H9 (cell line): ENCODE measurements at regions not wholly inside any gene's neighbourhood (a gene's known extent, or its start where the extent isn't known, plus 50 kb on each side); places are given as distances from the start of the nearest gene placed in this dataset.

Source experiments
- DNase-seq: peaks from one replicate; pipeline ENCODE4 v3.0.0-alpha.2; 2017
- H2AFZ ChIP-seq: one replicate; pipeline ENCODE4 v1.6.1; 2013; ENCODE audit warnings: mild to moderate bottlenecking, low read length, control low read depth, moderate library complexity
- H2AK5ac ChIP-seq: 2 replicates; pipeline ENCODE4 v1.6.1; 2013; ENCODE audit warnings: low read length, control low read depth, mixed read lengths; ENCODE audit not compliant: insufficient read length
- H2BK120ac ChIP-seq: one replicate; pipeline ENCODE4 v1.6.1; 2013; ENCODE audit warnings: low read depth, mild to moderate bottlenecking, low read length, control low read depth, inconsistent platforms; ENCODE audit not compliant: poor library complexity, severe bottlenecking
- H2BK12ac ChIP-seq: 2 replicates; pipeline ENCODE4 v1.6.1; 2013; ENCODE audit warnings: low read length, control low read depth, mixed read lengths, low read depth; ENCODE audit not compliant: insufficient read length
- H2BK15ac ChIP-seq: 2 replicates; pipeline ENCODE4 v1.6.1; 2013; ENCODE audit warnings: low read depth, low read length, control low read depth
- H2BK20ac ChIP-seq: one replicate; pipeline ENCODE4 v1.6.1; 2013; ENCODE audit warnings: low read depth, mild to moderate bottlenecking, low read length, control low read depth, inconsistent platforms; ENCODE audit not compliant: poor library complexity, severe bottlenecking
- H2BK5ac ChIP-seq: 2 replicates; pipeline ENCODE4 v1.6.1; 2013; ENCODE audit warnings: low read length, control low read depth, mixed read lengths; ENCODE audit not compliant: insufficient read length
- H3K14ac ChIP-seq: 2 replicates; pipeline ENCODE4 v1.6.1; 2013; ENCODE audit warnings: low read length, control low read depth; ENCODE audit not compliant: insufficient read depth
- H3K18ac ChIP-seq: 2 replicates; pipeline ENCODE4 v1.6.1; 2013; ENCODE audit warnings: low read depth, mild to moderate bottlenecking, mixed read lengths, low read length, control low read depth; ENCODE audit not compliant: insufficient read length
- H3K23ac ChIP-seq: 2 replicates; pipeline ENCODE4 v1.6.1; 2013; ENCODE audit warnings: low read length, control low read depth, mixed read lengths, low read depth; ENCODE audit not compliant: insufficient read length
- H3K23me2 ChIP-seq: 2 replicates; pipeline ENCODE4 v1.6.1; 2013; ENCODE audit warnings: low read depth, mild to moderate bottlenecking, mixed read lengths, low read length, control low read depth; ENCODE audit not compliant: insufficient read length, poor library complexity, severe bottlenecking
- H3K27ac ChIP-seq: 2 replicates; pipeline ENCODE4 v1.5.1; 2013; ENCODE audit warnings: low read length, control low read depth, mixed read lengths, low read depth; ENCODE audit not compliant: insufficient read length
- H3K27me3 ChIP-seq: 2 replicates; pipeline ENCODE4 v1.6.1; 2013; ENCODE audit warnings: low read length, control low read depth, inconsistent platforms; ENCODE audit not compliant: insufficient read depth
- H3K4ac ChIP-seq: 2 replicates; pipeline ENCODE4 v1.6.1; 2013; ENCODE audit warnings: low read depth, mild to moderate bottlenecking, control low read depth, inconsistent platforms, low read length, moderate library complexity
- H3K4me1 ChIP-seq: 2 replicates; pipeline ENCODE4 v1.6.1; 2013; ENCODE audit warnings: low read length, control low read depth, inconsistent platforms; ENCODE audit not compliant: insufficient read depth
- H3K4me2 ChIP-seq: 2 replicates; pipeline ENCODE4 v1.6.1; 2013; ENCODE audit warnings: low read length, control low read depth, mixed read lengths; ENCODE audit not compliant: insufficient read length, insufficient read depth
- H3K56ac ChIP-seq: 2 replicates; pipeline ENCODE4 v1.6.1; 2013; ENCODE audit warnings: low read depth, mild to moderate bottlenecking, mixed read lengths, low read length, control low read depth; ENCODE audit not compliant: insufficient read length
- H3K79me1 ChIP-seq: 2 replicates; pipeline ENCODE4 v1.6.1; 2013; ENCODE audit warnings: low read depth, mild to moderate bottlenecking, moderate library complexity, low read length, control low read depth, inconsistent platforms; ENCODE audit not compliant: insufficient read depth, poor library complexity, severe bottlenecking
- H3K79me2 ChIP-seq: 2 replicates; pipeline ENCODE4 v1.6.1; 2013; ENCODE audit warnings: low read length, control low read depth, inconsistent platforms; ENCODE audit not compliant: insufficient read depth
- H3K9ac ChIP-seq: 2 replicates; pipeline ENCODE4 v1.6.1; 2013; ENCODE audit warnings: low read length, control low read depth, mixed read lengths; ENCODE audit not compliant: insufficient read length; ENCODE audit errors: extremely low read depth
- H3K9me3 ChIP-seq: one replicate; pipeline ENCODE4 v1.6.1; 2013; ENCODE audit warnings: low read depth, low read length, inconsistent platforms; ENCODE audit not compliant: control insufficient read depth
- H3T11ph ChIP-seq: one replicate; pipeline ENCODE4 v1.6.1; 2013; ENCODE audit warnings: mild to moderate bottlenecking, low read length, control low read depth, inconsistent platforms
- H4K20me1 ChIP-seq: one replicate; pipeline ENCODE4 v1.6.1; 2013; ENCODE audit not compliant: control insufficient read depth, insufficient read length, insufficient read depth
- H4K5ac ChIP-seq: 2 replicates; pipeline ENCODE4 v1.6.1; 2013; ENCODE audit warnings: low read depth, mild to moderate bottlenecking, mixed read lengths, low read length, control low read depth; ENCODE audit not compliant: insufficient read length
- H4K8ac ChIP-seq: replicated peaks from 2 replicates; pipeline ENCODE4 v1.6.1; 2013; ENCODE audit warnings: low read length, control low read depth, mixed read lengths, low read depth; ENCODE audit not compliant: insufficient read length
- H4K91ac ChIP-seq: 2 replicates; pipeline ENCODE4 v1.6.1; 2013; ENCODE audit warnings: low read depth, mild to moderate bottlenecking, moderate library complexity, mixed read lengths, low read length, control low read depth; ENCODE audit not compliant: insufficient read length
- H3K27ac Mint-ChIP-seq, 3 experiments: 2 replicates in 2 of 3; 3 replicates in 1 of 3; pipeline ENCODE4 v1.8.0; 2020 to 2021; ENCODE audit warnings: mixed read lengths in 3 of 3, mild to moderate bottlenecking in 1 of 3, moderate library complexity in 1 of 3
- H3K27me3 Mint-ChIP-seq: 2 replicates; pipeline ENCODE4 v1.8.0; 2021; ENCODE audit warnings: low read depth, mild to moderate bottlenecking, moderate library complexity, mixed read lengths
- H3K36me3 Mint-ChIP-seq, 3 experiments: 2 replicates in 2 of 3; 3 replicates in 1 of 3; pipeline ENCODE4 v1.8.0; 2020 to 2021; ENCODE audit warnings: low read depth in 3 of 3, mixed read lengths in 3 of 3; ENCODE audit not compliant: insufficient read depth in 1 of 3
- H3K4me1 Mint-ChIP-seq, 2 experiments: 2 replicates each; pipeline ENCODE4 v1.8.0; 2020; ENCODE audit warnings: mixed read lengths in 2 of 2
- H3K4me3 Mint-ChIP-seq, 2 experiments: 2 replicates in 1 of 2; 3 replicates in 1 of 2; pipeline ENCODE4 v1.8.0; 2020 to 2021; ENCODE audit warnings: mild to moderate bottlenecking in 2 of 2, mixed read lengths in 2 of 2, moderate library complexity in 1 of 2
- H3K9me3 Mint-ChIP-seq, 2 experiments: 2 replicates in 1 of 2; 3 replicates in 1 of 2; pipeline ENCODE4 v1.8.0; 2020; ENCODE audit warnings: mild to moderate bottlenecking in 2 of 2, mixed read lengths in 2 of 2, moderate library complexity in 1 of 2
- CTCF ChIP-seq: fragments of 200-600 bp; sonication (generic); conservative IDR thresholded peaks from 3 replicates; pipeline ENCODE4 v1.8.0; 2021; ENCODE audit warnings: antibody characterized with exemption, mild to moderate bottlenecking
- WGBS: extraction: QIAGEN DNeasy Blood & Tissue Kit; methylation state at CpG from one replicate; pipeline ENCODE4 v1.1.7; 2013; ENCODE audit warnings: missing lambda C conversion rate, low lambda C conversion rate, mixed read lengths; ENCODE audit not compliant: insufficient read length; ENCODE audit errors: extremely low coverage; 5-methylcytosine and 5-hydroxymethylcytosine counted together

- Histone ChIP-seq H2BK20ac (no peak overlapping the region), H3K23me2 (no peaks in the 10 kb centered on the region), H3K4ac (no peak overlapping the region), H3K23ac (no peak overlapping the region), H3K14ac (no peak overlapping the region), H3T11ph (no peak overlapping the region), H2AK5ac (no peak overlapping the region), H2BK12ac (no peak overlapping the region), H3K79me1 (no peaks in the 10 kb centered on the region), H3K27me3 (no peaks in the 10 kb centered on the region), H4K91ac (no peak overlapping the region), H4K20me1 (no peaks in the 10 kb centered on the region), H4K5ac (no peak overlapping the region), H3K27ac (no peak overlapping the region), H2AFZ (no peak overlapping the region), H2BK15ac (no peak overlapping the region), H3K4me1 (no peaks in the 10 kb centered on the region), H3K79me2 (no peaks in the 10 kb centered on the region), H2BK120ac (no peak overlapping the region), H2BK5ac (no peak overlapping the region), H3K4me2 (no peak overlapping the region), H3K56ac (no peak overlapping the region), H3K9ac (no peak overlapping the region), H4K8ac (no peak overlapping the region), H3K18ac (no peak overlapping the region), H3K9me3 (no peaks in the 10 kb centered on the region)
- peaks cover 2% of the 10 kb centered on the region; the same call in 1 of the 2 replicates for H3K27me3 Mint-ChIP-seq
- TF ChIP-seq CTCF: no peak
- no peaks in the 10 kb centered on the region for H3K4me1 Mint-ChIP-seq
- no peak overlapping the region for H3K4me3 Mint-ChIP-seq
- peaks cover 0 to 7% (median 7%) of the 10 kb centered on the region in 3 experiments; a peak in 4 of 7 replicates for H3K36me3 Mint-ChIP-seq
- no peak overlapping the region for H3K27ac Mint-ChIP-seq
- peaks cover 10 to 11% of the 10 kb centered on the region in 2 experiments; a peak in 4 of 5 replicates for H3K9me3 Mint-ChIP-seq
- WGBS: no CpG with 5 or more reads among the region's 5 CpGs
- no peak for DNase-seq
Observed at GRCh38 chr14:44448951-44449358, 58.1 kb downstream of the FSCB start.
